ENCODE measurements at regions not wholly inside any gene's neighbourhood (a gene's known extent, or its start where the extent isn't known, plus 50 kb on each side); places are given as distances from the start of the nearest gene placed in this dataset.

- TF ChIP-seq POLR2A (IDR thresholded peaks at IDR 0.05; ENCODE audit: low read length) (no peak), GATA1 (IDR thresholded peaks at IDR 0.05; ENCODE audit: low read depth, low read length) (no peak)
Observed at GRCh38 chr10:28427376-28427775, 105.5 kb upstream of the WAC start.

Data from erythroblast (primary cell).